Adipocyte (in vitro differentiated cells): ENCODE measurements at regions not wholly inside any gene's neighbourhood (a gene's known extent, or its start where the extent isn't known, plus 50 kb on each side); places are given as distances from the start of the nearest gene placed in this dataset.

Experiments
- DNase-seq: peaks from one replicate; pipeline ENCODE4 v3.0.0-alpha.2; 2015; ENCODE audit warnings: low read depth
- H3K27me3 ChIP-seq: replicated peaks from 2 replicates; pipeline ENCODE4 v1.7.0; 2013; ENCODE audit warnings: mild to moderate bottlenecking, low read length, moderate library complexity; ENCODE audit not compliant: control insufficient read depth, insufficient read depth
- H3K36me3 ChIP-seq: 2 replicates; pipeline ENCODE4 v1.7.0; 2013; ENCODE audit warnings: low read length, mild to moderate bottlenecking, moderate library complexity; ENCODE audit not compliant: control insufficient read depth, insufficient read depth, severe bottlenecking
- H3K4me1 ChIP-seq: 2 replicates; pipeline ENCODE4 v1.7.0; 2013; ENCODE audit warnings: mild to moderate bottlenecking, low read length, moderate library complexity; ENCODE audit not compliant: control insufficient read depth, insufficient read depth
- H3K4me3 ChIP-seq: 2 replicates; pipeline ENCODE4 v1.7.0; 2013; ENCODE audit warnings: mild to moderate bottlenecking, low read length, moderate library complexity
- H3K9ac ChIP-seq: 2 replicates; pipeline ENCODE4 v1.7.0; 2013; ENCODE audit warnings: mild to moderate bottlenecking, low read length, moderate library complexity
- H3K9me3 ChIP-seq: 2 replicates; pipeline ENCODE4 v1.7.0; 2013; ENCODE audit warnings: mild to moderate bottlenecking, low read length, moderate library complexity; ENCODE audit not compliant: control insufficient read depth

GRCh38 chr14:87309557-87309956, 683.4 kb downstream of the GALC start:
- no peaks in the 10 kb centered on the region for H3K9me3 ChIP-seq
- no peaks in the 10 kb centered on the region for H3K27me3 ChIP-seq
- no peak for DNase-seq
- H3K4me3 ChIP-seq: no peak overlapping the region
- peaks cover 5% of the 10 kb centered on the region for H3K4me1 ChIP-seq
- no peaks in the 10 kb centered on the region for H3K36me3 ChIP-seq
- H3K9ac ChIP-seq: no peak overlapping the region

GRCh38 chr14:87306409-87307168, 686.4 kb downstream of the GALC start:
- Histone ChIP-seq H3K4me3 (no peak overlapping the region), H3K9me3 (no peaks in the 10 kb centered on the region), H3K9ac (no peak overlapping the region), H3K4me1 (peaks cover 5% of the 10 kb centered on the region), H3K36me3 (no peaks in the 10 kb centered on the region), H3K27me3 (no peaks in the 10 kb centered on the region)
- DNase-seq: no peak

- Histone ChIP-seq H3K4me1 (peaks cover 5% of the 10 kb centered on the region), H3K9me3 (no peaks in the 10 kb centered on the region), H3K36me3 (no peaks in the 10 kb centered on the region), H3K27me3 (no peaks in the 10 kb centered on the region), H3K4me3 (no peak overlapping the region), H3K9ac (no peak overlapping the region)
- DNase-seq: no peak
These were observed 687.6 kb downstream of the GALC start for GRCh38 chr14:87305345-87305744.

GRCh38 chr14:87304404-87304803, 688.6 kb downstream of the GALC start:
- no peak for DNase-seq
- no peaks in the 10 kb centered on the region for H3K27me3 ChIP-seq
- no peaks in the 10 kb centered on the region for H3K9me3 ChIP-seq
- no peaks in the 10 kb centered on the region for H3K36me3 ChIP-seq
- peaks cover 5% of the 10 kb centered on the region for H3K4me1 ChIP-seq
- H3K4me3 ChIP-seq: no peak overlapping the region
- H3K9ac ChIP-seq: no peak overlapping the region

GRCh38 chr14:87286826-87287225, 706.2 kb downstream of the GALC start:
- H3K27me3 ChIP-seq: no peaks in the 10 kb centered on the region
- no peak overlapping the region for H3K9ac ChIP-seq
- no peak overlapping the region for H3K4me3 ChIP-seq
- peaks cover 4% of the 10 kb centered on the region for H3K9me3 ChIP-seq
- no peaks in the 10 kb centered on the region for H3K36me3 ChIP-seq
- DNase-seq: no peak
- no peaks in the 10 kb centered on the region for H3K4me1 ChIP-seq

GRCh38 chr14:87286191-87286590, 706.8 kb downstream of the GALC start:
- H3K9ac ChIP-seq: no peak overlapping the region
- H3K27me3 ChIP-seq: no peaks in the 10 kb centered on the region
- H3K9me3 ChIP-seq: no peaks in the 10 kb centered on the region
- H3K4me1 ChIP-seq: no peaks in the 10 kb centered on the region
- H3K36me3 ChIP-seq: no peaks in the 10 kb centered on the region
- H3K4me3 ChIP-seq: no peak overlapping the region
- no peak for DNase-seq

GRCh38 chr14:87285506-87285905, 707.5 kb downstream of the GALC start:
- Histone ChIP-seq H3K9me3 (no peaks in the 10 kb centered on the region), H3K36me3 (no peaks in the 10 kb centered on the region), H3K4me3 (no peak overlapping the region)

GRCh38 chr14:87283547-87283946, 709.4 kb downstream of the GALC start:
- Histone ChIP-seq H3K9me3 (no peaks in the 10 kb centered on the region), H3K4me3 (no peak overlapping the region), H3K27me3 (no peaks in the 10 kb centered on the region), H3K36me3 (no peaks in the 10 kb centered on the region), H3K4me1 (no peaks in the 10 kb centered on the region), H3K9ac (no peak overlapping the region)
- no peak for DNase-seq

More at GRCh38 chr14:87285506-87285905, 707.5 kb downstream of the GALC start:
- Histone ChIP-seq H3K4me1 (no peaks in the 10 kb centered on the region), H3K9ac (no peak overlapping the region), H3K27me3 (no peaks in the 10 kb centered on the region)
- DNase-seq: no peak

GRCh38 chr14:87282266-87282665, 710.7 kb downstream of the GALC start:
- H3K36me3 ChIP-seq: no peaks in the 10 kb centered on the region
- DNase-seq: no peak
- no peaks in the 10 kb centered on the region for H3K9me3 ChIP-seq
- H3K27me3 ChIP-seq: no peaks in the 10 kb centered on the region
- H3K4me1 ChIP-seq: no peaks in the 10 kb centered on the region
- no peak overlapping the region for H3K9ac ChIP-seq
- H3K4me3 ChIP-seq: no peak overlapping the region

GRCh38 chr14:87278415-87278814, 714.6 kb downstream of the GALC start:
- DNase-seq: no peak
- Histone ChIP-seq H3K9me3 (no peaks in the 10 kb centered on the region), H3K36me3 (no peaks in the 10 kb centered on the region), H3K4me1 (no peaks in the 10 kb centered on the region), H3K9ac (no peak overlapping the region), H3K4me3 (no peak overlapping the region), H3K27me3 (no peaks in the 10 kb centered on the region)

- peaks cover 12% of the 10 kb centered on the region for H3K9me3 ChIP-seq
These were observed 721.7 kb downstream of the GALC start for GRCh38 chr14:87271331-87271730.

GRCh38 chr14:87268997-87269396, 724.0 kb downstream of the GALC start:
- Histone ChIP-seq H3K4me3 (no peak overlapping the region), H3K9ac (no peak overlapping the region), H3K36me3 (no peaks in the 10 kb centered on the region), H3K27me3 (no peaks in the 10 kb centered on the region), H3K4me1 (no peaks in the 10 kb centered on the region), H3K9me3 (peaks cover 12% of the 10 kb centered on the region)
- DNase-seq: no peak

More at GRCh38 chr14:87271331-87271730, 721.7 kb downstream of the GALC start:
- no peak for DNase-seq
- Histone ChIP-seq H3K27me3 (no peaks in the 10 kb centered on the region), H3K4me3 (no peak overlapping the region), H3K36me3 (no peaks in the 10 kb centered on the region), H3K9ac (no peak overlapping the region), H3K4me1 (no peaks in the 10 kb centered on the region)
